ENCODE measurements at regions not wholly inside any gene's neighbourhood (a gene's known extent, or its start where the extent isn't known, plus 50 kb on each side); places are given as distances from the start of the nearest gene placed in this dataset.

GRCh38 chrY:7806592-7807515, 895.3 kb upstream of the AMELY start:
- WGBS, 5 donors: 79 to 97% (median 82%) methylated on average over 3 of the region's 3 CpGs; no CpG with 5 or more reads in 2 of the 5 donors
- TF ChIP-seq POLR2AphosphoS5 (IDR thresholded peaks at IDR 0.05): no peak
- TF ChIP-seq CTCF (IDR thresholded peaks at IDR 0.05 in 8 of 11, conservative IDR thresholded peaks at IDR 0.05 in 3 of 11): no peak
- TF ChIP-seq POLR2A (IDR thresholded peaks at IDR 0.05): no peak
- no peaks in the 10 kb centered on the region for H3K27me3 ChIP-seq (replicated peaks in 1 of 7)
- intact Hi-C loops (cut with DNase I; ENCODE audit: low total_unique reads): no loop called here
- H3K27ac ChIP-seq: peak overlapping the region in 3 of 8 donors; percentile 47 to 60 (median 59)
- H3K4me1 ChIP-seq: no peaks in the 10 kb centered on the region
- H3K36me3 ChIP-seq: no peaks in the 10 kb centered on the region
- H3K9me3 ChIP-seq: no peaks in the 10 kb centered on the region
- no peak overlapping the region for H3K4me3 ChIP-seq
- DNase-seq: no peak

GRCh38 chrY:7805624-7806023, 894.1 kb upstream of the AMELY start:
- Histone ChIP-seq H3K4me1 (no peaks in the 10 kb centered on the region), H3K4me3 (no peak overlapping the region), H3K9me3 (peaks cover 0 to 6% (median 0%) of the 10 kb centered on the region in 8 donors), H3K27ac (peak overlapping the region in 2 of 8 donors; percentile 59 to 60), H3K27me3 (replicated peaks in 1 of 7) (no peaks in the 10 kb centered on the region), H3K36me3 (no peaks in the 10 kb centered on the region)
- TF ChIP-seq POLR2AphosphoS5 (IDR thresholded peaks at IDR 0.05): no peak
- no peak for TF ChIP-seq CTCF (IDR thresholded peaks at IDR 0.05 in 8 of 11, conservative IDR thresholded peaks at IDR 0.05 in 3 of 11)
- TF ChIP-seq POLR2A (IDR thresholded peaks at IDR 0.05): no peak
- intact Hi-C loops (cut with DNase I; ENCODE audit: low total_unique reads): no loop called here
- no peak for DNase-seq
- WGBS, 5 donors: 64 to 91% (median 68%) methylated on average over 1 of the region's 1 CpG; no CpG with 5 or more reads in 2 of the 5 donors

- Histone ChIP-seq H3K9me3 (peaks cover 0 to 6% (median 0%) of the 10 kb centered on the region in 8 donors), H3K4me3 (no peak overlapping the region), H3K27ac (no peak overlapping the region), H3K36me3 (no peaks in the 10 kb centered on the region), H3K27me3 (replicated peaks in 1 of 7) (no peaks in the 10 kb centered on the region), H3K4me1 (no peaks in the 10 kb centered on the region)
- WGBS, 5 donors: 62 to 80% (median 63%) methylated on average over 1 of the region's 1 CpG; no CpG with 5 or more reads in 2 of the 5 donors
- DNase-seq: no peak
- TF ChIP-seq POLR2AphosphoS5 (IDR thresholded peaks at IDR 0.05): no peak
- no peak for TF ChIP-seq CTCF (IDR thresholded peaks at IDR 0.05 in 8 of 11, conservative IDR thresholded peaks at IDR 0.05 in 3 of 11)
- no peak for TF ChIP-seq POLR2A (IDR thresholded peaks at IDR 0.05)
- intact Hi-C loops (cut with DNase I; ENCODE audit: low total_unique reads): no loop called here
Measured at GRCh38 chrY:7803737-7804136, 892.2 kb upstream of the AMELY start.

DNA sequence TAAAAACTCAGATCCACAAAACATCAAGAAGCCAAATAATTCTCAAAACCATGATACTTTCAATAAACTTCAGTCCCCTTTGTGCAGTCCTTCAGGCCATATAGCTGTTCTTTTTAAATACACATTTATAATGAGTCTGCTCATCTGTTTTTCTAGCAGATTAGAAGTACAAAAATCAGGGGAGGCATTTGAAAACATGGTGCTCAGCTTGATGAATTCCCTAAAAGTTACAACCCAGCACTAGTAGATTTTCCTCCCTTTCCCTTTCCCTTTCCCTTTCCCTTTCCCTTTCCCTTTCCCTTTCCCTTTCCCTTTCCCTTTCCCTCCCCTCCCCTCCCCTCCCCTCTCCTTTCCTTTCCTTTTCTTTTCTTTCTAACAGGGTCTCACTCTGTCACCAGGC, 884.6 kb upstream of the AMELY start:
- TF ChIP-seq POLR2A (IDR thresholded peaks at IDR 0.05): no peak
- no peak for TF ChIP-seq CTCF (IDR thresholded peaks at IDR 0.05 in 8 of 11, conservative IDR thresholded peaks at IDR 0.05 in 3 of 11)
- no peak for TF ChIP-seq POLR2AphosphoS5 (IDR thresholded peaks at IDR 0.05)
- Histone ChIP-seq H3K36me3 (no peaks in the 10 kb centered on the region), H3K27ac (no peak overlapping the region), H3K9me3 (peaks cover 0 to 2% (median 0%) of the 10 kb centered on the region in 8 donors), H3K4me3 (no peak overlapping the region), H3K27me3 (replicated peaks in 1 of 7) (no peaks in the 10 kb centered on the region), H3K4me1 (no peaks in the 10 kb centered on the region)
- intact Hi-C loops (cut with DNase I; ENCODE audit: low total_unique reads): no loop called here
- DNase-seq: no peak
